Mesendoderm (in vitro differentiated cells): ENCODE measurements at regions not wholly inside any gene's neighbourhood (a gene's known extent, or its start where the extent isn't known, plus 50 kb on each side); places are given as distances from the start of the nearest gene placed in this dataset.
"Not testable (repeated sequence)": the region's sequence is repeated elsewhere in the genome, so short reads cannot be mapped to it uniquely, and the experiment has no call there.

Experiments used
- DNase-seq: peaks from one replicate; pipeline ENCODE4 v3.0.0; 2013
- H2AK5ac ChIP-seq: 2 replicates; pipeline ENCODE4 v1.6.1; 2013; ENCODE audit warnings: low read length, inconsistent platforms
- H2BK120ac ChIP-seq: 2 replicates; pipeline ENCODE4 v1.6.1; 2013; ENCODE audit warnings: low read depth, mild to moderate bottlenecking, low read length, moderate library complexity, mixed read lengths
- H2BK15ac ChIP-seq: replicated peaks from 2 replicates; pipeline ENCODE4 v1.6.1; 2013; ENCODE audit warnings: low read depth, mild to moderate bottlenecking, moderate library complexity
- H2BK5ac ChIP-seq: 2 replicates; pipeline ENCODE4 v1.6.1; 2013; ENCODE audit warnings: low read length, inconsistent platforms
- H3K18ac ChIP-seq: 2 replicates; pipeline ENCODE4 v1.6.1; 2013; ENCODE audit warnings: mild to moderate bottlenecking, low read length, mixed read lengths
- H3K23ac ChIP-seq: one replicate; pipeline ENCODE4 v1.6.1; 2013; ENCODE audit warnings: low read length
- H3K27ac ChIP-seq: 2 replicates; pipeline ENCODE4 v1.5.1; 2013; ENCODE audit warnings: low read depth, mild to moderate bottlenecking, inconsistent platforms, low read length, moderate library complexity
- H3K27me3 ChIP-seq: 2 replicates; pipeline ENCODE4 v1.6.1; 2013; ENCODE audit warnings: low read length, control low read depth, mild to moderate bottlenecking, inconsistent platforms; ENCODE audit not compliant: insufficient read depth, poor library complexity
- H3K36me3 ChIP-seq: 2 replicates; pipeline ENCODE4 v1.6.1; 2013; ENCODE audit warnings: low read length, inconsistent platforms; ENCODE audit not compliant: control insufficient read depth, insufficient read depth
- H3K4ac ChIP-seq: one replicate; pipeline ENCODE4 v1.6.1; 2013; ENCODE audit warnings: low read depth, mild to moderate bottlenecking, low read length, moderate library complexity
- H3K4me1 ChIP-seq: 2 replicates; pipeline ENCODE4 v1.6.1; 2013; ENCODE audit warnings: low read depth, low read length, inconsistent platforms; ENCODE audit not compliant: control insufficient read depth
- H3K4me2 ChIP-seq: 2 replicates; pipeline ENCODE4 v1.6.1; 2013; ENCODE audit warnings: low read length
- H3K4me3 ChIP-seq: 2 replicates; pipeline ENCODE4 v1.5.1; 2013; ENCODE audit warnings: mild to moderate bottlenecking, low read length
- H3K56ac ChIP-seq: one replicate; pipeline ENCODE4 v1.6.1; 2013; ENCODE audit warnings: low read length
- H3K79me1 ChIP-seq: 2 replicates; pipeline ENCODE4 v1.6.1; 2013; ENCODE audit warnings: low read length, inconsistent platforms
- H3K79me2 ChIP-seq: 2 replicates; pipeline ENCODE4 v1.6.1; 2013; ENCODE audit warnings: mild to moderate bottlenecking, low read length; ENCODE audit not compliant: control insufficient read depth, insufficient read depth
- H3K9ac ChIP-seq: 2 replicates; pipeline ENCODE4 v1.6.1; 2013; ENCODE audit warnings: low read length, inconsistent platforms
- H4K5ac ChIP-seq: one replicate; pipeline ENCODE4 v1.6.1; 2013; ENCODE audit warnings: low read length
- H4K8ac ChIP-seq: one replicate; pipeline ENCODE4 v1.6.1; 2013; ENCODE audit warnings: low read depth, mild to moderate bottlenecking, control low read depth, low read length, moderate library complexity
- WGBS: extraction: QIAGEN DNeasy Blood & Tissue Kit; methylation state at CpG from one replicate; pipeline ENCODE4 v1.1.7; 2013; ENCODE audit warnings: low lambda C conversion rate, missing lambda C conversion rate; ENCODE audit not compliant: insufficient coverage; ENCODE audit errors: extremely low coverage; 5-methylcytosine and 5-hydroxymethylcytosine counted together

- no peaks in the 10 kb centered on the region for H3K79me2 ChIP-seq
- H3K4me3 ChIP-seq, result no peak overlapping the region
- H3K9ac ChIP-seq, result no peak overlapping the region
- H3K36me3 ChIP-seq, result no peaks in the 10 kb centered on the region
- H3K4ac ChIP-seq, result no peak overlapping the region
- no peak overlapping the region for H3K27ac ChIP-seq
- no peaks in the 10 kb centered on the region for H3K79me1 ChIP-seq
- no peak overlapping the region for H4K8ac ChIP-seq
- DNase-seq, result no peak
- no peak overlapping the region for H2AK5ac ChIP-seq
- no peak overlapping the region for H4K5ac ChIP-seq
- H3K23ac ChIP-seq, result no peak overlapping the region
- H2BK120ac ChIP-seq, result no peak overlapping the region
- no peaks in the 10 kb centered on the region for H3K4me1 ChIP-seq
- no peak overlapping the region for H3K4me2 ChIP-seq
- H3K27me3 ChIP-seq, result no peaks in the 10 kb centered on the region
- WGBS, result no CpG with 5 or more reads among the region's 3 CpGs
- H2BK15ac ChIP-seq, result no peak overlapping the region
- no peak overlapping the region for H3K18ac ChIP-seq
- H3K56ac ChIP-seq, result no peak overlapping the region
- no peak overlapping the region for H2BK5ac ChIP-seq
Measured at GRCh38 chr6:19571176-19571575, 266.0 kb upstream of the ID4 start.

- no CpG with 5 or more reads among the region's 4 CpGs for WGBS
- H4K5ac ChIP-seq, result no peak overlapping the region
- no peaks in the 10 kb centered on the region for H3K36me3 ChIP-seq
Measured at GRCh38 chr6:19578481-19578880, 258.7 kb upstream of the ID4 start.

GRCh38 chr6:19584207-19584606 is 253.0 kb upstream of the ID4 start:
- H3K4me3 ChIP-seq, H2BK120ac ChIP-seq, H3K23ac ChIP-seq, H4K8ac ChIP-seq, H2BK5ac ChIP-seq, H3K79me1 ChIP-seq, H3K9ac ChIP-seq, H3K18ac ChIP-seq, H3K36me3 ChIP-seq, DNase-seq, H3K4me2 ChIP-seq, H4K5ac ChIP-seq, H3K4me1 ChIP-seq, H3K27ac ChIP-seq, H2BK15ac ChIP-seq, H3K56ac ChIP-seq, H3K4ac ChIP-seq, H2AK5ac ChIP-seq, H3K27me3 ChIP-seq, H3K79me2 ChIP-seq: not testable (repeated sequence)
- no CpG with 5 or more reads among the region's 4 CpGs for WGBS

More at GRCh38 chr6:19578481-19578880, 258.7 kb upstream of the ID4 start:
- no peak overlapping the region for H2AK5ac ChIP-seq
- H3K23ac ChIP-seq, result no peak overlapping the region
- no peaks in the 10 kb centered on the region for H3K79me1 ChIP-seq
- no peak overlapping the region for H3K9ac ChIP-seq
- no peak overlapping the region for H2BK5ac ChIP-seq
- no peak overlapping the region for H4K8ac ChIP-seq
- no peak overlapping the region for H3K18ac ChIP-seq
- no peak overlapping the region for H3K27ac ChIP-seq
- H3K56ac ChIP-seq, result no peak overlapping the region
- H2BK15ac ChIP-seq, result no peak overlapping the region
- DNase-seq, result no peak
- H3K4me1 ChIP-seq, result no peaks in the 10 kb centered on the region
- H3K4me2 ChIP-seq, result no peak overlapping the region
- no peak overlapping the region for H3K4me3 ChIP-seq
- no peaks in the 10 kb centered on the region for H3K79me2 ChIP-seq
- H3K4ac ChIP-seq, result no peak overlapping the region
- no peaks in the 10 kb centered on the region for H3K27me3 ChIP-seq
- H2BK120ac ChIP-seq, result no peak overlapping the region

GRCh38 chr6:19587238-19587942 is 249.8 kb upstream of the ID4 start:
- Histone ChIP-seq H2BK15ac (no peak overlapping the region), H3K36me3 (no peaks in the 10 kb centered on the region), H2BK5ac (no peak overlapping the region), H3K4ac (no peak overlapping the region), H3K27ac (no peak overlapping the region), H4K8ac (no peak overlapping the region), H3K4me1 (no peaks in the 10 kb centered on the region), H3K4me2 (no peak overlapping the region), H4K5ac (no peak overlapping the region), H3K27me3 (no peaks in the 10 kb centered on the region), H3K79me1 (no peaks in the 10 kb centered on the region), H3K9ac (no peak overlapping the region), H2BK120ac (no peak overlapping the region), H3K18ac (no peak overlapping the region), H2AK5ac (no peak overlapping the region), H3K56ac (no peak overlapping the region), H3K79me2 (no peaks in the 10 kb centered on the region), H3K23ac (no peak overlapping the region), H3K4me3 (no peak overlapping the region)
- DNase-seq, result no peak
- WGBS, result no CpG with 5 or more reads among the region's 4 CpGs

GRCh38 chr6:19590501-19591131 is 246.6 kb upstream of the ID4 start:
- H2BK120ac ChIP-seq, result no peak overlapping the region
- H4K5ac ChIP-seq, result no peak overlapping the region
- no peaks in the 10 kb centered on the region for H3K79me1 ChIP-seq
- no peaks in the 10 kb centered on the region for H3K4me1 ChIP-seq
- no peaks in the 10 kb centered on the region for H3K36me3 ChIP-seq
- no peak overlapping the region for H4K8ac ChIP-seq
- H3K4me3 ChIP-seq, result no peak overlapping the region
- no peak overlapping the region for H2BK15ac ChIP-seq
- H3K56ac ChIP-seq, result no peak overlapping the region
- DNase-seq, result no peak
- H3K79me2 ChIP-seq, result no peaks in the 10 kb centered on the region
- H3K23ac ChIP-seq, result no peak overlapping the region
- H2BK5ac ChIP-seq, result no peak overlapping the region
- H3K9ac ChIP-seq, result no peak overlapping the region
- H3K27ac ChIP-seq, result no peak overlapping the region
- no CpG with 5 or more reads among the region's 5 CpGs for WGBS
- H3K4me2 ChIP-seq, result no peak overlapping the region
- no peak overlapping the region for H3K4ac ChIP-seq
- no peak overlapping the region for H3K18ac ChIP-seq
- no peak overlapping the region for H2AK5ac ChIP-seq
- H3K27me3 ChIP-seq, result no peaks in the 10 kb centered on the region
